OCI-LY1 (cell line): ENCODE measurements at regions not wholly inside any gene's neighbourhood (a gene's known extent, or its start where the extent isn't known, plus 50 kb on each side); places are given as distances from the start of the nearest gene placed in this dataset.

Experiments used
- H2AFZ ChIP-seq: fragments of 200-600 bp; sonication (generic), shearing (Covaris generic); 2 replicates; pipeline ENCODE4 v1.6.0; 2014; ENCODE audit warnings: antibody characterized with exemption, mild to moderate bottlenecking, low read length
- H3F3A ChIP-seq: fragments of 200-600 bp; sonication (generic), shearing (Covaris generic); 2 replicates; pipeline ENCODE4 v1.6.0; 2014; ENCODE audit warnings: mild to moderate bottlenecking, antibody characterized with exemption, low read length, moderate library complexity; ENCODE audit not compliant: insufficient read depth
- H3K27ac ChIP-seq: fragments of 200-600 bp; sonication (generic); 2 replicates; pipeline ENCODE4 v1.5.1; 2014; ENCODE audit warnings: low read length, mixed run types, mild to moderate bottlenecking, low read depth; ENCODE audit not compliant: poor library complexity, severe bottlenecking
- H3K27me3 ChIP-seq: fragments of 200-600 bp; sonication (generic); 2 replicates; pipeline ENCODE4 v1.6.0; 2014; ENCODE audit warnings: antibody characterized with exemption, mild to moderate bottlenecking, low read length, moderate library complexity; ENCODE audit not compliant: insufficient read depth
- H3K36me3 ChIP-seq: fragments of 200-600 bp; sonication (generic); 2 replicates; pipeline ENCODE4 v1.6.1; 2014; ENCODE audit warnings: mild to moderate bottlenecking, antibody characterized with exemption, low read length, moderate library complexity, mixed read lengths; ENCODE audit not compliant: insufficient read depth
- H3K4me1 ChIP-seq: fragments of 200-600 bp; sonication (generic); 2 replicates; pipeline ENCODE4 v1.5.1; 2014; ENCODE audit warnings: mild to moderate bottlenecking, low read length, moderate library complexity; ENCODE audit not compliant: insufficient read depth, severe bottlenecking
- H3K4me2 ChIP-seq: fragments of 200-600 bp; sonication (generic), shearing (Covaris generic); 2 replicates; pipeline ENCODE4 v1.6.1; 2014; ENCODE audit warnings: low read length
- H3K4me3 ChIP-seq: fragments of 200-600 bp; sonication (generic); 2 replicates; pipeline ENCODE4 v1.5.1; 2014; ENCODE audit warnings: low read length, low read depth, mild to moderate bottlenecking, mixed read lengths; ENCODE audit not compliant: poor library complexity, severe bottlenecking
- H3K79me2 ChIP-seq: fragments of 200-600 bp; shearing (Covaris generic); 2 replicates; pipeline ENCODE4 v1.6.1; 2016; ENCODE audit warnings: mixed run types, low read length, mixed read lengths; ENCODE audit not compliant: insufficient read depth
- H3K9ac ChIP-seq: fragments of 200-600 bp; sonication (generic), shearing (Covaris generic); 2 replicates; pipeline ENCODE4 v1.6.1; 2014; ENCODE audit warnings: mild to moderate bottlenecking, low read length, mixed read lengths
- H3K9me2 ChIP-seq: fragments of 200-600 bp; sonication (generic), shearing (Covaris generic); 2 replicates; pipeline ENCODE4 v1.6.1; 2014; ENCODE audit warnings: low read depth, mild to moderate bottlenecking, low read length, mixed read lengths
- H3K9me3 ChIP-seq: fragments of 200-600 bp; shearing (Covaris generic); 2 replicates; pipeline ENCODE4 v1.6.1; 2014; ENCODE audit warnings: low read length, mixed read lengths
- H4K20me1 ChIP-seq: fragments of 200-600 bp; sonication (generic), shearing (Covaris generic); 2 replicates; pipeline ENCODE4 v1.6.0; 2016; ENCODE audit warnings: mild to moderate bottlenecking, low read length; ENCODE audit not compliant: insufficient read depth
- EZH2 ChIP-seq: fragments of 200-600 bp; sonication (generic), shearing (Covaris generic); IDR thresholded peaks from 2 replicates; pipeline ENCODE4 v1.8.0; 2017; ENCODE audit warnings: borderline replicate concordance, mixed run types, mild to moderate bottlenecking, antibody characterized with exemption, low read length, moderate library complexity, mixed read lengths
- TF ChIP-seq, protein P1 (sequence below): fragments of 200-600 bp; sonication (generic), shearing (Covaris generic); IDR thresholded peaks from 2 replicates; pipeline ENCODE4 v1.5.1; 2017; ENCODE audit warnings: mild to moderate bottlenecking, antibody characterized with exemption, low read length, moderate library complexity, mixed read lengths

DNA sequence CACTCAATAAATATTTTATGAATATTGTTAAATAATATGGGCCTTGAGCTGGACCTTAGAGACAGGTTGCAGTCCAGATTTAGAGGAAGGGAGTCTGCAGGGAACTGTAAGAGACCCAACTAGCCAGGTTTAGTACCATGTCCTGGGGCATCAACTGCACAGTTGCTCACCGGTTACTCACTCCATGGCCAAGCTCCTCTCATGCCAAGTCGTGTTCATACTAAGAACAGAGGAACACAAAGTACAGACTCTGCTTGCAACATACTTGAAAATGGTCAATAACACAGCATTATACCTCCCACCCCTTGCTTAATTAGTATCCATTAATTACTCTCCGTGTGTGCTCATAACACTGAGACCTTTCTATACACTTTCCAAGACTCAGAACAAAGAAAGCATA is 317.6 kb upstream of the PIK3R1 start:
- no peaks in the 10 kb centered on the region for H3K79me2 ChIP-seq
- no peaks in the 10 kb centered on the region for H3K9me3 ChIP-seq
- H3F3A ChIP-seq: no peaks in the 10 kb centered on the region
- TF ChIP-seq, protein P1, sequence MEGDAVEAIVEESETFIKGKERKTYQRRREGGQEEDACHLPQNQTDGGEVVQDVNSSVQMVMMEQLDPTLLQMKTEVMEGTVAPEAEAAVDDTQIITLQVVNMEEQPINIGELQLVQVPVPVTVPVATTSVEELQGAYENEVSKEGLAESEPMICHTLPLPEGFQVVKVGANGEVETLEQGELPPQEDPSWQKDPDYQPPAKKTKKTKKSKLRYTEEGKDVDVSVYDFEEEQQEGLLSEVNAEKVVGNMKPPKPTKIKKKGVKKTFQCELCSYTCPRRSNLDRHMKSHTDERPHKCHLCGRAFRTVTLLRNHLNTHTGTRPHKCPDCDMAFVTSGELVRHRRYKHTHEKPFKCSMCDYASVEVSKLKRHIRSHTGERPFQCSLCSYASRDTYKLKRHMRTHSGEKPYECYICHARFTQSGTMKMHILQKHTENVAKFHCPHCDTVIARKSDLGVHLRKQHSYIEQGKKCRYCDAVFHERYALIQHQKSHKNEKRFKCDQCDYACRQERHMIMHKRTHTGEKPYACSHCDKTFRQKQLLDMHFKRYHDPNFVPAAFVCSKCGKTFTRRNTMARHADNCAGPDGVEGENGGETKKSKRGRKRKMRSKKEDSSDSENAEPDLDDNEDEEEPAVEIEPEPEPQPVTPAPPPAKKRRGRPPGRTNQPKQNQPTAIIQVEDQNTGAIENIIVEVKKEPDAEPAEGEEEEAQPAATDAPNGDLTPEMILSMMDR: no peak
- TF ChIP-seq EZH2: no peak
- H3K36me3 ChIP-seq: no peaks in the 10 kb centered on the region
- no peaks in the 10 kb centered on the region for H3K27me3 ChIP-seq
- no peak overlapping the region for H3K4me2 ChIP-seq
- H4K20me1 ChIP-seq: no peaks in the 10 kb centered on the region
- no peaks in the 10 kb centered on the region for H3K9me2 ChIP-seq
- H2AFZ ChIP-seq: no peak overlapping the region
- H3K4me1 ChIP-seq: no peaks in the 10 kb centered on the region
- H3K27ac ChIP-seq: no peak overlapping the region
- no peak overlapping the region for H3K4me3 ChIP-seq
- H3K9ac ChIP-seq: no peak overlapping the region

DNA sequence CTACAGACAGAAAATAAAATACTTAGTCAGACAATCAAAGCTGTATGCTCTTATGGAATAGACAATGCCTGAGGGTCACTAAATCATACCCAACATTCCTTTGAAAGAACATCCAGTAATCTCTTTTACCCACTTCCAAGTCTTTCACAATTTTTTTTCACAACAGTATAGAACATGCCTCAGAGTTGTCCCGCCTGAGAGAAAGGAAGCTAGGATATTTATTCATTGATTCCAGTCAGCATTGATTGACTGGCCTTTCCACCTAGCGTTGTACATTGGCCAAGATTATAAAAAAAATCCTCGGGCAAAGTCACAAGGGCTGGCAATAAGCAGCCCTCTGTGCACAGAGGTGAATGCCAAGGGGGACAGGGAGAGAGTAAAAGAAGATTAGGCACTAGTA is 318.1 kb upstream of the PIK3R1 start:
- Histone ChIP-seq H3F3A (no peaks in the 10 kb centered on the region), H3K27ac (no peak overlapping the region), H3K9me2 (no peaks in the 10 kb centered on the region), H3K4me2 (no peak overlapping the region), H3K79me2 (no peaks in the 10 kb centered on the region), H3K9ac (no peak overlapping the region), H3K4me1 (no peaks in the 10 kb centered on the region), H3K27me3 (no peaks in the 10 kb centered on the region), H3K36me3 (no peaks in the 10 kb centered on the region), H3K4me3 (no peak overlapping the region), H3K9me3 (no peaks in the 10 kb centered on the region), H2AFZ (no peak overlapping the region), H4K20me1 (no peaks in the 10 kb centered on the region)
- TF ChIP-seq, protein P1: no peak
- TF ChIP-seq EZH2: no peak

DNA sequence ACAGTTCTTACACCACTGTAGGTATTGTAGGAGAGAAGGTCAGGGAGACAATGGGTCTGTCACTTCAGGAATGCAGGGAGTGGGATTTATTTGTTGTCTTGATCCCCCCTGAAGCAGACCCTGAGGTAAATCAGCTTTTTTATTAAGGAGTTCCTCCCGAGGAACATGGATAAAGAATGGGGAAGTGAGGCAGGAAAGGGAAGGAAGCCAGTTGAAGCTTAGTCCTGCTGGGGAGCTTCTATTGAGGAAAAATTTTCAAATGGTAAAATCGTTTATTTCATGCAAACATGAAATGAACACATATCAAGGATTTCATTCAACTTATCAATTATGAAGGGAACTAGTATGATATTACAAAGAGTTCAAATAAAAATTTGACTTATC is 318.6 kb upstream of the PIK3R1 start:
- Histone ChIP-seq H3K36me3 (no peaks in the 10 kb centered on the region), H3K27ac (no peak overlapping the region), H2AFZ (no peak overlapping the region), H3K9ac (no peak overlapping the region), H3F3A (no peaks in the 10 kb centered on the region), H3K4me1 (no peaks in the 10 kb centered on the region), H4K20me1 (no peaks in the 10 kb centered on the region), H3K9me2 (no peaks in the 10 kb centered on the region), H3K4me2 (no peak overlapping the region), H3K9me3 (no peaks in the 10 kb centered on the region), H3K27me3 (no peaks in the 10 kb centered on the region), H3K79me2 (no peaks in the 10 kb centered on the region), H3K4me3 (no peak overlapping the region)
- TF ChIP-seq, protein P1: no peak
- TF ChIP-seq EZH2: no peak
